ENCODE measurements at regions not wholly inside any gene's neighbourhood (a gene's known extent, or its start where the extent isn't known, plus 50 kb on each side); places are given as distances from the start of the nearest gene placed in this dataset.

DNA sequence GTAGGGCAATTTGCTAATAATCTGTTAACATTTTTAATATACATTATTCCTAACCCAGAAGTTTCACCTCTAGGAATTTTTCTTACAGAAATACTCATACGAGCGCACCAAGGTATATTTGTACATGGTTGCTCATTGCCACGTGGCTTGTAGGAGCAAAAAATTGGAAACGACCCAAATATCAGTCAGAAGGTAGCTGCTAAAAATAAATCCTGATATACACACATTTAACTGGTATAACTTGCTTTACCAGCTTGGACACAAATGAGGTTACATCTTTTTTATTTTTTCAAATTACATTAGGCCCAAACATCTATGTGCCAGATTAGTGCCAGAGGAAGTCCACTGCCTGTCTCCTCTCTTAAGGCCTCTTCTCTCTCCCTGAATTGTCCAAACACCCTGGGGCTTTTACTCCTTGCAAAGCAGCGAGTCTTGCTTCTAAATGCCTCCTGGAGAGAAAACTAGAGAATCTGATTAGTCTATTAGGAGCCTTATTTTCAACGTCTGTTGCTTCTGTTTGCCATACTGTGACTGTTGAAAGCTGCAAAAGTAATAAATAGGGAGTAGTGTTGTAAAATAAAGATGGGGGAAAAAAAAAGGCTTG, 92.0 kb upstream of the SSBP2 start:
- intact Hi-C loops (cut with micrococcal nuclease): no loop called here
- WGBS (ENCODE audit: insufficient coverage): 96% methylated on average over 6 of the region's 6 CpGs
- CTCF ChIA-PET: no interaction called here
- Mint-ChIP-seq H3K27me3 (no peaks in the 10 kb centered on the region), H3K27ac (no peak overlapping the region), H3K4me3 (no peak overlapping the region), H3K9me3 (ENCODE audit: insufficient read depth) (no peaks in the 10 kb centered on the region), H3K4me1 (no peaks in the 10 kb centered on the region)
- Histone ChIP-seq H3K4me3 (ENCODE audit: control extremely low read depth in 1 of 5, extremely low read depth in 1 of 5, insufficient read depth in 1 of 5, low read depth in 2 of 5, low read length in 4 of 5) (no peak overlapping the region), H3K79me2 (ENCODE audit: control insufficient read depth, insufficient read depth, low read length) (no peaks in the 10 kb centered on the region), H3K36me3 (replicated peaks in 1 of 2; ENCODE audit: control extremely low read depth in 1 of 2, control insufficient read depth in 1 of 2, extremely low read depth in 1 of 2, insufficient read depth in 2 of 2, low read length in 1 of 2) (no peaks in the 10 kb centered on the region), H3K4me2 (replicated peaks; ENCODE audit: low read depth, low read length, poor library complexity, severe bottlenecking) (no peak overlapping the region), H4K20me1 (ENCODE audit: control insufficient read depth, insufficient read depth, low read length, poor library complexity, severe bottlenecking) (no peaks in the 10 kb centered on the region), H3K9me3 (ENCODE audit: control extremely low read depth in 1 of 3, control insufficient read depth in 2 of 3, insufficient read depth in 1 of 3, low read length in 2 of 3) (no peaks in the 10 kb centered on the region), H3K27me3 (replicated peaks in 1 of 4; ENCODE audit: control extremely low read depth in 1 of 4, control insufficient read depth in 3 of 4, insufficient read depth in 4 of 4, low read length in 3 of 4) (no peaks in the 10 kb centered on the region), H3K4me1 (ENCODE audit: control insufficient read depth in 2 of 2, insufficient read depth in 2 of 2, low read length in 2 of 2) (no peaks in the 10 kb centered on the region), H2AFZ (ENCODE audit: insufficient read depth, low read depth, low read length, poor library complexity, severe bottlenecking) (no peak overlapping the region), H3K9ac (ENCODE audit: low read length) (no peak overlapping the region), H3K27ac (ENCODE audit: low read length in 2 of 2) (no peak overlapping the region)
- POLR2A ChIA-PET: no interaction called here
- ATAC-seq (ENCODE audit: low read depth): no peak
- TF ChIP-seq CTCF (IDR thresholded peaks at IDR 0.05) (no peak), EZH2 (IDR thresholded peaks at IDR 0.05; ENCODE audit: borderline replicate concordance, insufficient read depth, low read depth, low read length, poor library complexity, severe bottlenecking) (no peak)
- DNase-seq: no peak

DNA sequence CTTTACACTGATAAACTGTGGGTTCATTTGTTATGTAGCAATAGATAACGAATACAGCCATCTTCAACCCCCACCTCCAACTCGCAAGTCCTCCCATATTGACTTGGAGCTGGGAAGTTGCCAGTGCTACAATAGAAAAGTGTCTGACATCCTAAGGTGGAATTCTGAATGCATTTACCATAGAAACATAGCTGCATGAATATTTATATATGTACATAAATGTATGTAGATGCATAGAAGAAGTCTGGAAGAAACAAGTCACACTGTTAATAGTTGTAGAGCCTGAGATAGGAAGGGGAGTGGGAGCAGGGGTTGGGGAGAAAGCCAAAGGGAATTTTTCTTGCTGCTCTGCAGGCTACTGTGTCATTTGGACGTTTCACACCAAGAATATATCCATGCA, 88.1 kb upstream of the SSBP2 start:
- DNase-seq: no peak
- H3K4me3 ChIP-seq (ENCODE audit: control extremely low read depth in 1 of 5, extremely low read depth in 1 of 5, insufficient read depth in 1 of 5, low read depth in 2 of 5, low read length in 4 of 5): no peak overlapping the region
- no CpG with 5 or more reads among the region's 3 CpGs for WGBS (ENCODE audit: insufficient coverage)

More for the DNA sequence above, 88.1 kb upstream of the SSBP2 start:
- H3K4me1 ChIP-seq (ENCODE audit: control insufficient read depth in 2 of 2, insufficient read depth in 2 of 2, low read length in 2 of 2): no peaks in the 10 kb centered on the region
- no peaks in the 10 kb centered on the region for H4K20me1 ChIP-seq (ENCODE audit: control insufficient read depth, insufficient read depth, low read length, poor library complexity, severe bottlenecking)
- POLR2A ChIA-PET: no interaction called here
- H3K27me3 Mint-ChIP-seq: no peaks in the 10 kb centered on the region
- H3K9me3 Mint-ChIP-seq (ENCODE audit: insufficient read depth): no peaks in the 10 kb centered on the region
- H3K27me3 ChIP-seq (replicated peaks in 1 of 4; ENCODE audit: control extremely low read depth in 1 of 4, control insufficient read depth in 3 of 4, insufficient read depth in 4 of 4, low read length in 3 of 4): no peaks in the 10 kb centered on the region
- H3K4me3 Mint-ChIP-seq: no peak overlapping the region
- H3K27ac ChIP-seq (ENCODE audit: low read length in 2 of 2): no peak overlapping the region
- no peak overlapping the region for H3K27ac Mint-ChIP-seq
- intact Hi-C loops (cut with micrococcal nuclease): loop anchor here (5.0 kb wide), 1 partner anchor 412 kb away; no protein-coding TSS in a partner anchor
- no peak overlapping the region for H2AFZ ChIP-seq (ENCODE audit: insufficient read depth, low read depth, low read length, poor library complexity, severe bottlenecking)
- no peaks in the 10 kb centered on the region for H3K36me3 ChIP-seq (replicated peaks in 1 of 2; ENCODE audit: control extremely low read depth in 1 of 2, control insufficient read depth in 1 of 2, extremely low read depth in 1 of 2, insufficient read depth in 2 of 2, low read length in 1 of 2)
- H3K4me2 ChIP-seq (replicated peaks; ENCODE audit: low read depth, low read length, poor library complexity, severe bottlenecking): no peak overlapping the region
- no peaks in the 10 kb centered on the region for H3K79me2 ChIP-seq (ENCODE audit: control insufficient read depth, insufficient read depth, low read length)
- H3K9ac ChIP-seq (ENCODE audit: low read length): no peak overlapping the region
- CTCF ChIA-PET: interaction anchor here (0.6 to 3.6 kb wide), 12 partner anchors 12 to 331 kb away, joined by 3 to 32 read pairs (median 4); partner anchors contain the start of gene SSBP2
- H3K9me3 ChIP-seq (ENCODE audit: control extremely low read depth in 1 of 3, control insufficient read depth in 2 of 3, insufficient read depth in 1 of 3, low read length in 2 of 3): no peaks in the 10 kb centered on the region
- no peaks in the 10 kb centered on the region for H3K4me1 Mint-ChIP-seq
- ATAC-seq (ENCODE audit: low read depth): no peak
- TF ChIP-seq EZH2 (IDR thresholded peaks at IDR 0.05; ENCODE audit: borderline replicate concordance, insufficient read depth, low read depth, low read length, poor library complexity, severe bottlenecking) (no peak), CTCF (IDR thresholded peaks at IDR 0.05) (no peak)

All from B cell (primary cell).